ENCODE measurements at regions not wholly inside any gene's neighbourhood (a gene's known extent, or its start where the extent isn't known, plus 50 kb on each side); places are given as distances from the start of the nearest gene placed in this dataset.

- DNase-seq, result no peak
These were observed 275.1 kb upstream of the MAP3K1 start for GRCh38 chr5:56540266-56540665.

GRCh38 chr5:56538580-56538979 lies 276.8 kb upstream of the MAP3K1 start:
- no peak for DNase-seq

- no peak for DNase-seq
These were observed 280.0 kb upstream of the MAP3K1 start for GRCh38 chr5:56535347-56535746.

GRCh38 chr5:56534102-56534829 lies 281.1 kb upstream of the MAP3K1 start:
- DNase-seq, result no peak

GRCh38 chr5:56532466-56532865 lies 282.9 kb upstream of the MAP3K1 start:
- no peak for DNase-seq

- no peak for DNase-seq
These were observed 284.7 kb upstream of the MAP3K1 start for GRCh38 chr5:56530626-56531138.

GRCh38 chr5:56529666-56530430 lies 285.5 kb upstream of the MAP3K1 start:
- no peak for DNase-seq

GRCh38 chr5:56527174-56527573 lies 288.2 kb upstream of the MAP3K1 start:
- DNase-seq, result no peak

GRCh38 chr5:56525113-56525512 lies 290.2 kb upstream of the MAP3K1 start:
- DNase-seq, result no peak

GRCh38 chr5:56523790-56524575 lies 290.9 kb upstream of the ANKRD55 start:
- no peak for DNase-seq

- DNase-seq, result no peak
These were observed 289.8 kb upstream of the ANKRD55 start for GRCh38 chr5:56522960-56523359.

GRCh38 chr5:56522169-56522568 lies 289.0 kb upstream of the ANKRD55 start:
- DNase-seq, result no peak

- DNase-seq, result no peak
These were observed 288.0 kb upstream of the ANKRD55 start for GRCh38 chr5:56520986-56521730.

GRCh38 chr5:56518820-56519219 lies 285.7 kb upstream of the ANKRD55 start:
- DNase-seq, result no peak

GRCh38 chr5:56517011-56517416 lies 283.9 kb upstream of the ANKRD55 start:
- DNase-seq, result no peak

GRCh38 chr5:56516441-56516840 lies 283.3 kb upstream of the ANKRD55 start:
- DNase-seq, result no peak

GRCh38 chr5:56516035-56516434 lies 282.9 kb upstream of the ANKRD55 start:
- no peak for DNase-seq

- no peak for DNase-seq
These were observed 281.9 kb upstream of the ANKRD55 start for GRCh38 chr5:56515011-56515410.

- no peak for DNase-seq
These were observed 281.1 kb upstream of the ANKRD55 start for GRCh38 chr5:56514245-56514644.

GRCh38 chr5:56513141-56513540 lies 280.0 kb upstream of the ANKRD55 start:
- no peak for DNase-seq

GRCh38 chr5:56512313-56512996 lies 279.3 kb upstream of the ANKRD55 start:
- peak; percentile 42 for DNase-seq

GRCh38 chr5:56511326-56511841 lies 278.3 kb upstream of the ANKRD55 start:
- DNase-seq, result no peak
